GM12872 (cell line): ENCODE measurements at regions not wholly inside any gene's neighbourhood (a gene's known extent, or its start where the extent isn't known, plus 50 kb on each side); places are given as distances from the start of the nearest gene placed in this dataset.

Experiments
- TF ChIP-seq, protein P1 (sequence below): IDR thresholded peaks from 3 replicates; pipeline ENCODE4 v1.5.1; 2011; ENCODE audit warnings: low read depth, mild to moderate bottlenecking, low read length, moderate library complexity; ENCODE audit not compliant: insufficient read depth

DNA sequence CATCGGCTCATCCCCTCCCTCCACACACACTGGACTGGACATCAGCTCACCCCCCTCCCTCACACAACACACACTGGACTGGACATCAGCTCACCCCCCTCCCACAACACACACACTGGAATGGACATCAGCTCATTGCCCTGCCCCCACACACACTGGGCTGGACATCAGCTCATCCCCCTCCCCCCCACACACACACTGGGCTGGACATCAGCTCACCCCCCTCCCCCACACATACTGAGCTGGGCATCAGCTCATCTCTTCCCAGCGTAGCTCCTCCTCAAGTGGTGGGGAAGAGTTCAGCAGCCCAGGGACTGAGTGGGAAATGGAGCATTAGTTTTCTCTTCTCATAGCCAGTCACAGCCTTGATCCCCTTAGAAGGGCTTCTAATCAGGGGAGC, 58.1 kb upstream of the WDR11 start:
- TF ChIP-seq, protein P1, sequence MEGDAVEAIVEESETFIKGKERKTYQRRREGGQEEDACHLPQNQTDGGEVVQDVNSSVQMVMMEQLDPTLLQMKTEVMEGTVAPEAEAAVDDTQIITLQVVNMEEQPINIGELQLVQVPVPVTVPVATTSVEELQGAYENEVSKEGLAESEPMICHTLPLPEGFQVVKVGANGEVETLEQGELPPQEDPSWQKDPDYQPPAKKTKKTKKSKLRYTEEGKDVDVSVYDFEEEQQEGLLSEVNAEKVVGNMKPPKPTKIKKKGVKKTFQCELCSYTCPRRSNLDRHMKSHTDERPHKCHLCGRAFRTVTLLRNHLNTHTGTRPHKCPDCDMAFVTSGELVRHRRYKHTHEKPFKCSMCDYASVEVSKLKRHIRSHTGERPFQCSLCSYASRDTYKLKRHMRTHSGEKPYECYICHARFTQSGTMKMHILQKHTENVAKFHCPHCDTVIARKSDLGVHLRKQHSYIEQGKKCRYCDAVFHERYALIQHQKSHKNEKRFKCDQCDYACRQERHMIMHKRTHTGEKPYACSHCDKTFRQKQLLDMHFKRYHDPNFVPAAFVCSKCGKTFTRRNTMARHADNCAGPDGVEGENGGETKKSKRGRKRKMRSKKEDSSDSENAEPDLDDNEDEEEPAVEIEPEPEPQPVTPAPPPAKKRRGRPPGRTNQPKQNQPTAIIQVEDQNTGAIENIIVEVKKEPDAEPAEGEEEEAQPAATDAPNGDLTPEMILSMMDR = no peak

DNA sequence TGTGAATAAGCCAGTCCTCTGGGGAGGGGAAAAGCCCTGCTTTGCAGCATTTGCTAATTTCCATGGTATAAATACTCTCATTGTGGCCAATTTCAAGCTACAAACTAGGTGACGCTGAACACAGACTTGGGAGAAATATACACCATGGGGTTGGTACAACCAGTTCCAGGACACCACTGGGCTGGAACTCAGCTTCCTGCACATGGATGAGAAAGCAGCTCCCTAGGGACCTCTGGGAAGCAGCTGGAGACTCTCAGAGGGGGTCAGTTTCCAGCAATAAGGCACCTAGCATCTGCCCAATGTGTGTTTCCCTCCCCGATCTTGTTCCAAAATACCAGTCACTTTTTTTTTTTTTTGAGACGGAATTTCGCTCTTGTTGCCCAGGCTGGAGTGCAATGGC, 56.8 kb upstream of the WDR11 start:
- TF ChIP-seq, protein P1 = no peak

DNA sequence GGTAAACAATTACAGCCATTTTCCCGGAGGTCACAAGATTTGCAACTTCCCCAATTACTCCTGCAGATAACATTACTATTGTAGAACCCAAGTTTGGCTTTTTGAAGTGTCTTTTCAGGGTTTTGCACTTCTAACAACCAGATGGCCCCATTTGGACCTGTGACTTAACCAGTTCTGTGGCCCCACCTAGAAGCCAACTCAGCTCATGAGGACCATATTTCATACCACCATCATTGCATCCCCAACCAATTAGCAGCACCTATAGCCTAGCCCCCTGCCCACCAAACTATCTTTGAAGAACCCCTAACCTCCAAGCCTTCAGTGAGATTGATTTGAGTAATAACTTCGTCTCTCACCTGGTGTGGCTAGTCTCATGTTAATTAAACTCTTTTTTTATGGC, 51.3 kb upstream of the WDR11 start:
- TF ChIP-seq, protein P1 = no peak

DNA sequence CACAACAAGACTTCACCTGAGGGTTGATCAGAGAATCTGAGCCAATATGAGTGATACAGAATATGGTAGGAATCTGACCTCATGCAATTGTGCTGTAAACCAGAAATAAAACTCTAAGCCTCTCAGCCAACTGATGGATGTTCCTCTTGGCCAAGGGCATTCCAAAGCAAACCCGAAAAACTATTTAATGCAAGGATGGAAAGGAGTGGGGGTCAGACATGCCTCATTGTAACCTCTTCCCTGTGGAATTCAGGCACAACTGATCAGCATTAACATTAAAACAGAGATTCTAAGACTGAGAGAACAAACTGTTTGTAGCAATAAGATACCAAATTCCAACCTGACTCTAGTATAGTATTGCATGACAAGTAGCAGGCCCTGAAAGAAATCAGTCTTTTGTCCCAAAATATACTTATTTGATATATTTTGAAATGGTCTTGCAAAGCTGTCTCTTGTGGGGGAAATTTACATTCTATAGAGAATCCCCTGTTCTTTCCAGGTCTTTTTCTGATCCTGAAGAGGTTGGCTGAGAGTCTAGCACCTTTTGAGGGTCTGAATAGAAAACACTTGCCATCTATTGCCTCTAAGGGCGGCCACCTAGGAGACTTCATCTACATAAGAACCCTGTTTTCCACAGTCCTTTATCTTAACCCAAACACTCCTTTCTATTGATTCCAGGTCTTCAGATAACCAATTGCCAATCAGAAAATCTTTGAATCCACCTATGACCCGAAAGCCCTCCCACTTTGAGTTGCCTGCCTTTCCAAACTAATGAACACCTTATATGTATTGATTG, 50.4 kb upstream of the WDR11 start:
- TF ChIP-seq, protein P1 = no peak
